GM23338 (cell line): ENCODE measurements at regions not wholly inside any gene's neighbourhood (a gene's known extent, or its start where the extent isn't known, plus 50 kb on each side); places are given as distances from the start of the nearest gene placed in this dataset.

Experiments used
- ATAC-seq: fragments of 200-7000 bp; cut with Tn5 transposase; 3 replicates; pipeline ENCODE4 v1.9.1; 2020
- DNase-seq: peaks from one replicate; pipeline ENCODE4 v3.0.0-alpha.2; 2015; ENCODE audit warnings: low spot score
- H2AFZ ChIP-seq: fragments of 200-600 bp; sonication (generic); 2 replicates; pipeline ENCODE4 v1.8.0; 2016; ENCODE audit warnings: antibody characterized with exemption, mild to moderate bottlenecking, moderate library complexity
- H3F3A ChIP-seq: fragments of 200-600 bp; sonication (generic); replicated peaks from 2 replicates; pipeline ENCODE4 v1.8.0; 2017; ENCODE audit warnings: antibody characterized with exemption, mixed run types, low read depth
- H3K27ac ChIP-seq: fragments of 200-600 bp; sonication (generic); 2 replicates; pipeline ENCODE4 v1.6.1; 2016; ENCODE audit warnings: low read depth
- H3K27me3 ChIP-seq: fragments of 200-600 bp; sonication (generic); 2 replicates; pipeline ENCODE4 v1.8.0; 2016; ENCODE audit warnings: mild to moderate bottlenecking, mixed run types, moderate library complexity; ENCODE audit not compliant: insufficient read depth
- H3K36me3 ChIP-seq: fragments of 200-600 bp; sonication (generic); 2 replicates; pipeline ENCODE4 v1.8.0; 2016; ENCODE audit warnings: mild to moderate bottlenecking; ENCODE audit not compliant: insufficient read depth
- H3K4me1 ChIP-seq: fragments of 200-600 bp; sonication (generic); 2 replicates; pipeline ENCODE4 v1.8.0; 2016; ENCODE audit warnings: mild to moderate bottlenecking, moderate library complexity; ENCODE audit not compliant: insufficient read depth
- H3K4me2 ChIP-seq: fragments of 200-600 bp; sonication (generic); 2 replicates; pipeline ENCODE4 v1.7.1; 2017; ENCODE audit warnings: mixed run types
- H3K4me3 ChIP-seq: fragments of 200-600 bp; sonication (generic); 2 replicates; pipeline ENCODE4 v1.6.1; 2016; ENCODE audit warnings: mixed run types
- H3K79me2 ChIP-seq: fragments of 200-600 bp; sonication (generic); replicated peaks from 2 replicates; pipeline ENCODE4 v1.8.0; 2017; ENCODE audit warnings: mild to moderate bottlenecking; ENCODE audit not compliant: insufficient read depth
- H3K9me2 ChIP-seq: fragments of 200-600 bp; sonication (generic); 2 replicates; pipeline ENCODE4 v1.8.0; 2017; ENCODE audit not compliant: insufficient read depth
- H4K20me1 ChIP-seq: fragments of 200-600 bp; sonication (generic); replicated peaks from 2 replicates; pipeline ENCODE4 v1.8.0; 2017; ENCODE audit warnings: mild to moderate bottlenecking; ENCODE audit not compliant: insufficient read depth
- H3K27ac Mint-ChIP-seq: 2 replicates; pipeline ENCODE4 v1.8.0; 2020; ENCODE audit warnings: inconsistent platforms, mild to moderate bottlenecking, moderate library complexity, mixed read lengths
- H3K27me3 Mint-ChIP-seq: 3 replicates; pipeline ENCODE4 v1.8.0; 2022; ENCODE audit warnings: low read depth, mild to moderate bottlenecking, moderate library complexity, mixed read lengths, inconsistent platforms; ENCODE audit not compliant: insufficient read depth, poor library complexity
- H3K36me3 Mint-ChIP-seq: 3 replicates; pipeline ENCODE4 v1.8.0; 2021; ENCODE audit warnings: low read depth, mild to moderate bottlenecking, inconsistent platforms, moderate library complexity, mixed read lengths
- H3K4me1 Mint-ChIP-seq: 3 replicates; pipeline ENCODE4 v1.8.0; 2020; ENCODE audit warnings: mild to moderate bottlenecking, inconsistent platforms, mixed read lengths
- H3K4me3 Mint-ChIP-seq: 3 replicates; pipeline ENCODE4 v1.8.0; 2021; ENCODE audit warnings: moderate library complexity, mild to moderate bottlenecking, inconsistent platforms, mixed read lengths
- H3K9me3 Mint-ChIP-seq: 3 replicates; pipeline ENCODE4 v1.8.0; 2020; ENCODE audit warnings: moderate library complexity, mild to moderate bottlenecking, inconsistent platforms, mixed read lengths
- CREB1 ChIP-seq: fragments of 250-450 bp; sonication (Bioruptor Pico); IDR thresholded peaks from 2 replicates; pipeline ENCODE4 v1.5.0; 2020; ENCODE audit warnings: low read depth, mild to moderate bottlenecking, moderate library complexity
- CTCF ChIP-seq, 2 experiments: fragments of 200-600 bp in 1 of 2; sonication (generic) in 1 of 2; conservative IDR thresholded peaks; 2 replicates each; pipeline versions ENCODE4 v1.5.1 to v1.6.1; 2016 to 2017; ENCODE audit warnings: antibody characterized with exemption in 2 of 2, low read depth in 2 of 2, mild to moderate bottlenecking in 2 of 2, moderate library complexity in 1 of 2
- POLR2AphosphoS5 ChIP-seq: IDR thresholded peaks from 2 replicates; pipeline ENCODE4 v1.6.1; 2016; ENCODE audit warnings: antibody characterized with exemption, low read depth
- ZNF114 ChIP-seq: fragments of 250-450 bp; sonication (Bioruptor Pico); IDR thresholded peaks from 2 replicates; pipeline ENCODE4 v1.5.0; 2020; ENCODE audit warnings: mild to moderate bottlenecking, moderate library complexity
- ZNF331 ChIP-seq: fragments of 250-450 bp; sonication (Bioruptor Pico); IDR thresholded peaks from 2 replicates; pipeline ENCODE4 v1.5.0; 2020; ENCODE audit warnings: low read depth, mild to moderate bottlenecking, moderate library complexity
- TF ChIP-seq, protein P1 (sequence below): IDR thresholded peaks from one replicate; pipeline ENCODE4 v1.6.1; 2018; ENCODE audit warnings: antibody characterized with exemption; ENCODE audit not compliant: unreplicated experiment
- TF ChIP-seq, protein P2 (sequence below): fragments of 250-450 bp; sonication (Bioruptor Pico); IDR thresholded peaks from 2 replicates; pipeline ENCODE4 v1.5.0; 2020; ENCODE audit warnings: mild to moderate bottlenecking, moderate library complexity

DNA sequence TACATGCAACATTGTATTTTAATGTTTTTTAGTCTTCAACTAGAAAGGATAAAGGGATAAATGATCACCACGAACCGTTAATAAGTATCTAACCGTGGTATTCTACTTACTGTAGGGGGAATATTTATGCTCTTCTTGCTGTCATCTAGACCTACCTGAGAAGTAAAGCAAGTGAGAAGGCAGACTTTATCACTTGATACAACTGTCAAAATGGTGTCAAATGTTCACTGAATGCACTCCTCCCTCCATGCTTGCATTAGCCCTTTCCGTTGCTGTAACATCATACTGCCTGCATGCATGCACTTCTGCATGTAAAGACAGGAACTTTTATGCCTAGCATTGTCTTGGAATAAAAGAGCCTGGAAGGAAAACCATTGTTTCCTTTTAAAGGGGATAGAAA, 298.6 kb upstream of the PMFBP1 start:
- peaks cover under 1% of the 10 kb centered on the region for H3K4me1 Mint-ChIP-seq

DNA sequence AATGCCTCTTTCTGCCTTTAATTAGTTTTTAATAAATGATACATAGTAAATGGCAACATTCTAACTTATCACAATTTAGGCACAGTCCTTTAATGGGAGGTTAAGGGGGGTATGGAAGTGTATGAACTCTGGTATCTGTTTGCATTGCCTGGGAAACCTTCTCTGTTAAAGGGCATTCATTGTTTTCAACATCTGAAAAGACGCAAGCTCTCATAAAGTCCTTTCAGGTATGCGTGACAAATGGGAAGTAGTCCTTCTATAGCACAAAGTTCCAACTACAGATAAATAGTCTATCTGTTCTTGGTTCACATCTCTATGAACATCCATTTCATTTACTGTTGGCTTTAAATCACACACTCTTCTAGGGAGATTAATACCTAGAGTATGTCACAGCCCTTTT, 298.0 kb upstream of the PMFBP1 start:
- H3F3A ChIP-seq = no peaks in the 10 kb centered on the region
- H3K9me3 Mint-ChIP-seq = no peaks in the 10 kb centered on the region
- H3K4me3 ChIP-seq = no peak overlapping the region
- no peak overlapping the region for H3K27ac Mint-ChIP-seq
- DNase-seq (no peak), ATAC-seq (no peak)
- H3K4me3 Mint-ChIP-seq = no peak overlapping the region
- no peak overlapping the region for H3K27ac ChIP-seq
- no peaks in the 10 kb centered on the region for H3K79me2 ChIP-seq
- no peaks in the 10 kb centered on the region for H3K4me1 ChIP-seq
- H3K27me3 Mint-ChIP-seq = no peaks in the 10 kb centered on the region
- H3K9me2 ChIP-seq = no peaks in the 10 kb centered on the region
- H3K27me3 ChIP-seq = no peaks in the 10 kb centered on the region
- no peaks in the 10 kb centered on the region for H3K36me3 ChIP-seq
- no peaks in the 10 kb centered on the region; the same call in 1 of the 3 replicates for H3K4me1 Mint-ChIP-seq
- H3K36me3 Mint-ChIP-seq = no peaks in the 10 kb centered on the region
- no peaks in the 10 kb centered on the region for H4K20me1 ChIP-seq
- no peak overlapping the region for H2AFZ ChIP-seq
- no peak overlapping the region for H3K4me2 ChIP-seq
- TF ChIP-seq ZNF114 (CRISPR knock-in tag) (no peak), POLR2AphosphoS5 (no peak), CTCF (conservative IDR thresholded peaks at IDR 0.05; ENCODE audit: low read depth in 2 of 2) (no peak), ZNF331 (no peak)
- TF ChIP-seq, protein P1, sequence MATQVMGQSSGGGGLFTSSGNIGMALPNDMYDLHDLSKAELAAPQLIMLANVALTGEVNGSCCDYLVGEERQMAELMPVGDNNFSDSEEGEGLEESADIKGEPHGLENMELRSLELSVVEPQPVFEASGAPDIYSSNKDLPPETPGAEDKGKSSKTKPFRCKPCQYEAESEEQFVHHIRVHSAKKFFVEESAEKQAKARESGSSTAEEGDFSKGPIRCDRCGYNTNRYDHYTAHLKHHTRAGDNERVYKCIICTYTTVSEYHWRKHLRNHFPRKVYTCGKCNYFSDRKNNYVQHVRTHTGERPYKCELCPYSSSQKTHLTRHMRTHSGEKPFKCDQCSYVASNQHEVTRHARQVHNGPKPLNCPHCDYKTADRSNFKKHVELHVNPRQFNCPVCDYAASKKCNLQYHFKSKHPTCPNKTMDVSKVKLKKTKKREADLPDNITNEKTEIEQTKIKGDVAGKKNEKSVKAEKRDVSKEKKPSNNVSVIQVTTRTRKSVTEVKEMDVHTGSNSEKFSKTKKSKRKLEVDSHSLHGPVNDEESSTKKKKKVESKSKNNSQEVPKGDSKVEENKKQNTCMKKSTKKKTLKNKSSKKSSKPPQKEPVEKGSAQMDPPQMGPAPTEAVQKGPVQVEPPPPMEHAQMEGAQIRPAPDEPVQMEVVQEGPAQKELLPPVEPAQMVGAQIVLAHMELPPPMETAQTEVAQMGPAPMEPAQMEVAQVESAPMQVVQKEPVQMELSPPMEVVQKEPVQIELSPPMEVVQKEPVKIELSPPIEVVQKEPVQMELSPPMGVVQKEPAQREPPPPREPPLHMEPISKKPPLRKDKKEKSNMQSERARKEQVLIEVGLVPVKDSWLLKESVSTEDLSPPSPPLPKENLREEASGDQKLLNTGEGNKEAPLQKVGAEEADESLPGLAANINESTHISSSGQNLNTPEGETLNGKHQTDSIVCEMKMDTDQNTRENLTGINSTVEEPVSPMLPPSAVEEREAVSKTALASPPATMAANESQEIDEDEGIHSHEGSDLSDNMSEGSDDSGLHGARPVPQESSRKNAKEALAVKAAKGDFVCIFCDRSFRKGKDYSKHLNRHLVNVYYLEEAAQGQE = no peak

More for the DNA sequence above, 298.6 kb upstream of the PMFBP1 start:
- no peak overlapping the region for H2AFZ ChIP-seq
- TF ChIP-seq, protein P2, sequence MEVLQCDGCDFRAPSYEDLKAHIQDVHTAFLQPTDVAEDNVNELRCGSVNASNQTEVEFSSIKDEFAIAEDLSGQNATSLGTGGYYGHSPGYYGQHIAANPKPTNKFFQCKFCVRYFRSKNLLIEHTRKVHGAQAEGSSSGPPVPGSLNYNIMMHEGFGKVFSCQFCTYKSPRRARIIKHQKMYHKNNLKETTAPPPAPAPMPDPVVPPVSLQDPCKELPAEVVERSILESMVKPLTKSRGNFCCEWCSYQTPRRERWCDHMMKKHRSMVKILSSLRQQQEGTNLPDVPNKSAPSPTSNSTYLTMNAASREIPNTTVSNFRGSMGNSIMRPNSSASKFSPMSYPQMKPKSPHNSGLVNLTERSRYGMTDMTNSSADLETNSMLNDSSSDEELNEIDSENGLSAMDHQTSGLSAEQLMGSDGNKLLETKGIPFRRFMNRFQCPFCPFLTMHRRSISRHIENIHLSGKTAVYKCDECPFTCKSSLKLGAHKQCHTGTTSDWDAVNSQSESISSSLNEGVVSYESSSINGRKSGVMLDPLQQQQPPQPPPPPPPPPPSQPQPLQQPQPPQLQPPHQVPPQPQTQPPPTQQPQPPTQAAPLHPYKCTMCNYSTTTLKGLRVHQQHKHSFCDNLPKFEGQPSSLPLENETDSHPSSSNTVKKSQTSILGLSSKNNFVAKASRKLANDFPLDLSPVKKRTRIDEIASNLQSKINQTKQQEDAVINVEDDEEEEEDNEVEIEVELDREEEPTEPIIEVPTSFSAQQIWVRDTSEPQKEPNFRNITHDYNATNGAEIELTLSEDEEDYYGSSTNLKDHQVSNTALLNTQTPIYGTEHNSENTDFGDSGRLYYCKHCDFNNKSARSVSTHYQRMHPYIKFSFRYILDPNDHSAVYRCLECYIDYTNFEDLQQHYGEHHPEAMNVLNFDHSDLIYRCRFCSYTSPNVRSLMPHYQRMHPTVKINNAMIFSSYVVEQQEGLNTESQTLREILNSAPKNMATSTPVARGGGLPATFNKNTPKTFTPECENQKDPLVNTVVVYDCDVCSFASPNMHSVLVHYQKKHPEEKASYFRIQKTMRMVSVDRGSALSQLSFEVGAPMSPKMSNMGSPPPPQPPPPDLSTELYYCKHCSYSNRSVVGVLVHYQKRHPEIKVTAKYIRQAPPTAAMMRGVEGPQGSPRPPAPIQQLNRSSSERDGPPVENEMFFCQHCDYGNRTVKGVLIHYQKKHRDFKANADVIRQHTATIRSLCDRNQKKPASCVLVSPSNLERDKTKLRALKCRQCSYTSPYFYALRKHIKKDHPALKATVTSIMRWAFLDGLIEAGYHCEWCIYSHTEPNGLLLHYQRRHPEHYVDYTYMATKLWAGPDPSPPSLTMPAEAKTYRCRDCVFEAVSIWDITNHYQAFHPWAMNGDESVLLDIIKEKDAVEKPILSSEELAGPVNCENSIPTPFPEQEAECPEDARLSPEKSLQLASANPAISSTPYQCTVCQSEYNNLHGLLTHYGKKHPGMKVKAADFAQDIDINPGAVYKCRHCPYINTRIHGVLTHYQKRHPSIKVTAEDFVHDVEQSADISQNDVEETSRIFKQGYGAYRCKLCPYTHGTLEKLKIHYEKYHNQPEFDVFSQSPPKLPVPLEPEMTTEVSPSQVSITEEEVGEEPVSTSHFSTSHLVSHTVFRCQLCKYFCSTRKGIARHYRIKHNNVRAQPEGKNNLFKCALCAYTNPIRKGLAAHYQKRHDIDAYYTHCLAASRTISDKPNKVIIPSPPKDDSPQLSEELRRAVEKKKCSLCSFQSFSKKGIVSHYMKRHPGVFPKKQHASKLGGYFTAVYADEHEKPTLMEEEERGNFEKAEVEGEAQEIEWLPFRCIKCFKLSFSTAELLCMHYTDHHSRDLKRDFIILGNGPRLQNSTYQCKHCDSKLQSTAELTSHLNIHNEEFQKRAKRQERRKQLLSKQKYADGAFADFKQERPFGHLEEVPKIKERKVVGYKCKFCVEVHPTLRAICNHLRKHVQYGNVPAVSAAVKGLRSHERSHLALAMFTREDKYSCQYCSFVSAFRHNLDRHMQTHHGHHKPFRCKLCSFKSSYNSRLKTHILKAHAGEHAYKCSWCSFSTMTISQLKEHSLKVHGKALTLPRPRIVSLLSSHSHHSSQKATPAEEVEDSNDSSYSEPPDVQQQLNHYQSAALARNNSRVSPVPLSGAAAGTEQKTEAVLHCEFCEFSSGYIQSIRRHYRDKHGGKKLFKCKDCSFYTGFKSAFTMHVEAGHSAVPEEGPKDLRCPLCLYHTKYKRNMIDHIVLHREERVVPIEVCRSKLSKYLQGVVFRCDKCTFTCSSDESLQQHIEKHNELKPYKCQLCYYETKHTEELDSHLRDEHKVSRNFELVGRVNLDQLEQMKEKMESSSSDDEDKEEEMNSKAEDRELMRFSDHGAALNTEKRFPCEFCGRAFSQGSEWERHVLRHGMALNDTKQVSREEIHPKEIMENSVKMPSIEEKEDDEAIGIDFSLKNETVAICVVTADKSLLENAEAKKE (CRISPR knock-in tag) = no peak
- TF ChIP-seq CREB1 (CRISPR knock-in tag) = no peak
- no peaks in the 10 kb centered on the region for H3K27me3 Mint-ChIP-seq
- H3K27ac ChIP-seq = no peak overlapping the region
- no peaks in the 10 kb centered on the region for H3K9me2 ChIP-seq
- DNase-seq (no peak), ATAC-seq (no peak)
- no peaks in the 10 kb centered on the region for H3K79me2 ChIP-seq
- no peak overlapping the region for H3K4me2 ChIP-seq
- no peak overlapping the region for H3K27ac Mint-ChIP-seq
- H3K36me3 Mint-ChIP-seq = no peaks in the 10 kb centered on the region
- no peaks in the 10 kb centered on the region for H3K9me3 Mint-ChIP-seq
- H3K4me3 ChIP-seq = no peak overlapping the region
- H4K20me1 ChIP-seq = no peaks in the 10 kb centered on the region
- no peak overlapping the region for H3K4me3 Mint-ChIP-seq
- H3K36me3 ChIP-seq = no peaks in the 10 kb centered on the region
- H3F3A ChIP-seq = no peaks in the 10 kb centered on the region
- H3K27me3 ChIP-seq = no peaks in the 10 kb centered on the region
- H3K4me1 ChIP-seq = 0 out of 2 replicates have a peak, but pooled peaks cover 3% of the 10 kb centered on the region
